Adipocyte (in vitro differentiated cells): ENCODE measurements at regions not wholly inside any gene's neighbourhood (a gene's known extent, or its start where the extent isn't known, plus 50 kb on each side); places are given as distances from the start of the nearest gene placed in this dataset.
A peak's percentile ranks its signal among the peaks of the same experiment; 100 is the strongest.

ENCODE experiments used
- DNase-seq: peaks from one replicate; pipeline ENCODE4 v3.0.0-alpha.2; 2015; ENCODE audit warnings: low read depth
- H3K27me3 ChIP-seq: replicated peaks from 2 replicates; pipeline ENCODE4 v1.7.0; 2013; ENCODE audit warnings: mild to moderate bottlenecking, low read length, moderate library complexity; ENCODE audit not compliant: control insufficient read depth, insufficient read depth
- H3K36me3 ChIP-seq: 2 replicates; pipeline ENCODE4 v1.7.0; 2013; ENCODE audit warnings: low read length, mild to moderate bottlenecking, moderate library complexity; ENCODE audit not compliant: control insufficient read depth, insufficient read depth, severe bottlenecking
- H3K4me1 ChIP-seq: 2 replicates; pipeline ENCODE4 v1.7.0; 2013; ENCODE audit warnings: mild to moderate bottlenecking, low read length, moderate library complexity; ENCODE audit not compliant: control insufficient read depth, insufficient read depth
- H3K4me3 ChIP-seq: 2 replicates; pipeline ENCODE4 v1.7.0; 2013; ENCODE audit warnings: mild to moderate bottlenecking, low read length, moderate library complexity
- H3K9ac ChIP-seq: 2 replicates; pipeline ENCODE4 v1.7.0; 2013; ENCODE audit warnings: mild to moderate bottlenecking, low read length, moderate library complexity
- H3K9me3 ChIP-seq: 2 replicates; pipeline ENCODE4 v1.7.0; 2013; ENCODE audit warnings: mild to moderate bottlenecking, low read length, moderate library complexity; ENCODE audit not compliant: control insufficient read depth

DNA sequence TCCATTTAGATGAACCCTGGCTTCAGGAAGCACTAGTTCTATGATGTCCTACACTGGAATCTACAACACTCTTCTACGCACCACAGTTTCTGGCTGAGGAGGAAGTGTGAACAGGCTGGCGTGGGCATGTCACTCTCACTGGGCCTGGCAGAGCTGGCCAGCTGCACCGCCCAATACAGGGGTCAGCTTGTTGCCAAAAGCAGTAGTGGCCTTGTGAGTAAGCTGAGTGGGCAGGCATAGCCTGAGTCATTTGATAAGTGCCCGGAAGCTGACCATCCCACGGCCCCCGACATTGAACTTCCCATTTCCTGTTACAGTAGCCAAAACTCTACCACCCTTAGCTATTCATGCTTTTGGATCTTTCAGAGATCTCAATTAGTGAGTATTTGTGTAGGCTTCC, 240.9 kb upstream of the SERP2 start:
- no peaks in the 10 kb centered on the region for H3K27me3 ChIP-seq
- peaks cover 10% of the 10 kb centered on the region for H3K4me1 ChIP-seq
- H3K36me3 ChIP-seq: no peaks in the 10 kb centered on the region
- DNase-seq: peak; percentile 32
- H3K9ac ChIP-seq: no peak overlapping the region
- no peak overlapping the region for H3K4me3 ChIP-seq
- no peaks in the 10 kb centered on the region for H3K9me3 ChIP-seq

DNA sequence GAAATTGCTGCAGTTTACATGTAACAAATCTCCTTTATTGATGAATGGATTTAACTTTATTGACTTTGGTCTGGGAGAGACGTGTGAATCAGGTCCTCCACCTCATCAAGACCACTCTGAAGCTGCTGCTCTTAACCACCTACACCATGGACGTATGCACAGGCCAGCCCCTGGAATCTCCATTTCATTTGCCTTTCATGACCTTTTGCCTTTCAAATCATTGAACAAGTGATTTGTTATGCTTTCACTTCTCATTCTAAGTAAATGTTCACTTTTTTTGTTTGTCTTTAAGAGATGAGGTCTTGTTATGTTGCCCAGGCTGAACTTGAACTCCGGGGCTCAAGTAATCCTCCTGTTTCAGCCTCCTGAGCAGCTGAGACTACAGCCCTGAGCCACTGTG, 240.0 kb upstream of the SERP2 start:
- H3K9ac ChIP-seq: no peak overlapping the region
- H3K4me1 ChIP-seq: peaks cover 7% of the 10 kb centered on the region
- no peaks in the 10 kb centered on the region for H3K9me3 ChIP-seq
- H3K36me3 ChIP-seq: no peaks in the 10 kb centered on the region
- no peaks in the 10 kb centered on the region for H3K27me3 ChIP-seq
- H3K4me3 ChIP-seq: no peak overlapping the region
- no peak for DNase-seq

DNA sequence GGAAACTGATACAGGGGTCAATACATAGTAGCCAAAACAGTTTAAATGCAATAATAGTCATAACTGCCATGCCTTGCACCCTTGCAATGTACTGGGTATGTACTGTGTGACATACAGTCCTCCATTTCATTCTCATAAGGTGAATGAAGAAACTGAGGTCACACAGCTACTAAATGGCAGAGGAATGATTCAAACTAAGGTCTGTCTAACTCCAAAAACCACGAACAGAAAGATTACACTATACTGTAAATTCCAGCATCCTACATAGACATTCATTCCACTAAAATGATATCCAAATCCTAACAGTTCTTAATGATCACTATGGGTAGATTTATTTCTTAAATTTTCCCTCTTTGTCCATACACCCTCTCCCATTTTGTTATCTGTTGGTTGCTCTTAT, 238.1 kb upstream of the SERP2 start:
- no peak for DNase-seq
- no peak overlapping the region for H3K4me3 ChIP-seq

DNA sequence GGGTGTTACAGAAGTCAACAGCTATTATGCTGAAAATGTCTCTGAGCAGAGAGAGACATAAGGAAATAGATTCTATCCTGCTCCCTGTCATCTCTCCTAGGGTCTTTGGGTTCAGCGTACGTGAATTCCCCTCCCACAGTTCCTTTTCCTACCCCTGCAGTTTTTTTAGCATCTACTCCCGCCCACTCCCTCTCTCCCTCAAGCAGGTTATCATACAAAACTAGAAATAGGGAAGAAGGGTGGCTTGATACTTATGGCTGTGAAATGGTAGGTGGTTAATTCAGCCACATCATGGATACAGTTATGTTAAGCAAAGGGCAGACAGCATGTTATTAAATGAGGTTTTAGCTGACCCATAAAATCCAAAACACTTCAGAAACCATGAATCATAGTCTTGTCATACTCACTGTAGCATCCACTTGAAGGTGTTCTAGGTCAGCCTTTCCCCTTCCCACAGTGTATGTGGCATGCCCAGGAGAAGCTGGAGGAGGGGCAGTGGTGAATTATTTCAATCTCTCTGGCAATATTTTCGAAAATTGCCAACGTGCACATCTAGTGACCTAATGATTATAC, 236.8 kb upstream of the SERP2 start:
- no peaks in the 10 kb centered on the region for H3K36me3 ChIP-seq
- DNase-seq: no peak
- H3K4me1 ChIP-seq: peaks cover 12% of the 10 kb centered on the region
- no peak overlapping the region for H3K4me3 ChIP-seq
- H3K27me3 ChIP-seq: no peaks in the 10 kb centered on the region
- H3K9ac ChIP-seq: no peak overlapping the region
- no peaks in the 10 kb centered on the region for H3K9me3 ChIP-seq

More for the DNA sequence above, 238.1 kb upstream of the SERP2 start:
- H3K36me3 ChIP-seq: no peaks in the 10 kb centered on the region
- H3K27me3 ChIP-seq: no peaks in the 10 kb centered on the region
- no peaks in the 10 kb centered on the region for H3K9me3 ChIP-seq
- peaks cover 6% of the 10 kb centered on the region for H3K4me1 ChIP-seq
- no peak overlapping the region for H3K9ac ChIP-seq

DNA sequence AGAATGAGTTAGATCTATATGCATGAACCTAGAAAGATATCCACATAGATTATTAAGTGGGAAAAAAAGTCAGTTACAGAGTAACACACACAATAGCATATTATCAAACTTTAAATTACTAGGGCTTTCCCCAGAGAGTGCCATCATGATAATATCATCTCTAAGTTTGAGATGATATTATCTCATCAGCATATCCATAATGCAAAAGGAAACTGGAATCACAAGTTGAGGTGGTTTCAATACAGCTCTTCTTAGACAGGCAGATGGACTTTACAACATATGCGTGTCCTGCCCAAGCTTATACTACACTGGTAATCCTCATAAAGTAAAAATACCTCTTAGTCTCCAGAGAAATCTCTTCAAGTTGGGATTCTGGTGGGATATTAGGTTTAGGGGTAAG, 236.2 kb upstream of the SERP2 start:
- Histone ChIP-seq H3K9me3 (no peaks in the 10 kb centered on the region), H3K4me1 (peaks cover 14% of the 10 kb centered on the region), H3K4me3 (no peak overlapping the region), H3K27me3 (no peaks in the 10 kb centered on the region), H3K36me3 (no peaks in the 10 kb centered on the region), H3K9ac (no peak overlapping the region)
- no peak for DNase-seq

DNA sequence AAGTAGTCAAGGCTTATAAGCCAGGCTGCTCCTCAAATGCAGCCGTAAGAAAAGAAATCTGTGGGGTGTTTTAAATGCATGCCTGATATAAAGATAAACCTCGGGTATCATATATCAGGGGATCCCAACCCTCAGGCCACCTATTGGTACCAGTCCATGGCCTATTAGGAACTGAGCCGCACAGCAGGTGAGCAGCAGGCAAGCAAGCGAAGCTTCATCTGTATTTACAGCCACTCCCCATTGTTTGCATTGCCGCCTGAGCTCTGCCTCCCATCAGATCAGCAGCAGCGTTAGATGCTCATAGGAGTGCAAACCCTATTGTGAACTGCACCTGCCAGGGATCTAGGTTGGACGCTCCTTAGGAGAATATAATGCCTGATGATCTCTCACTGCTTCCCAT, 233.5 kb upstream of the SERP2 start:
- DNase-seq: no peak
- Histone ChIP-seq H3K27me3 (no peaks in the 10 kb centered on the region), H3K4me3 (no peak overlapping the region), H3K9me3 (no peaks in the 10 kb centered on the region), H3K4me1 (peaks cover 13% of the 10 kb centered on the region), H3K9ac (no peak overlapping the region), H3K36me3 (no peaks in the 10 kb centered on the region)

DNA sequence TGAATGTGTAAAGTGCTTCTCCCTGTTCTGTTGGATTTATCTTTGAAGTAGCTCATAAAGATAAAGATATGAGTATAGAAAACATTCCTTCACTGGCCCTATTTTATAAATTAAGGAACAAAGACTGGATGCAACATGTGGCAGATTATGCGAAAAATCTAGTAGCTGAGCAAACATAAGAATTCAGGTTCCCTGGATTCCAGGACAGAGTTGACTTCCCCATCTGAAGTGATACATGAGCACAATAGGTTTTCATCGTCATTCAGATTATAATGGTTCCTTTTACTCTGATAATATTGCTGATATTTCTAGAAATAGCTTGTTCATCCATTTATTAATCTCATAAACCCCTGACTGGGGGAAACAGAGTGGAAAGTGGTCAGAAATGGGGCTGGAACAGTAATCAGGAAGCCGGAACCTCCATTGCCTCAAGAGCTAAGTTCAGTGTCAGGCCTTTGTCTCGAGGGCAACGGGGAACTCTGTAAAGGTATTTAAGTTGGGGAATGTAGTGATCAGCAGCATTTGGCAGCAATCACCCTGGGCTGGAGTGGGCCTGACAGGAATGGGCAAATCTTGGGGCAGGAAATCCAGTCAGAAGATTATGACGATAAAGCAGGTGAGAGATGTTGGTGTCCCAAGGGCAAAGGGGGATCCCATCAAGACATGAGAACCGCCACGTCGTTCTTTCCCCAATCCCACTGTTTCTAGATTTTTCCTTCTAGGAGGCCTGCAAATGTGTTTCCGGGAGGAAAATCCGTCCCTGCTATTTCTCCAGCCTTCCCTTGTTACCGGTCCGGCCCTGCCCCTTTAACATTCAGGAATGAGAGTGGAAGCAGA, 232.5 kb upstream of the SERP2 start:
- Histone ChIP-seq H3K9me3 (no peaks in the 10 kb centered on the region), H3K4me3 (peak overlapping the region; percentile 79), H3K36me3 (no peaks in the 10 kb centered on the region), H3K27me3 (no peaks in the 10 kb centered on the region), H3K4me1 (peaks cover 13% of the 10 kb centered on the region), H3K9ac (peak overlapping the region; percentile 91)
- DNase-seq: peak; percentile 21

DNA sequence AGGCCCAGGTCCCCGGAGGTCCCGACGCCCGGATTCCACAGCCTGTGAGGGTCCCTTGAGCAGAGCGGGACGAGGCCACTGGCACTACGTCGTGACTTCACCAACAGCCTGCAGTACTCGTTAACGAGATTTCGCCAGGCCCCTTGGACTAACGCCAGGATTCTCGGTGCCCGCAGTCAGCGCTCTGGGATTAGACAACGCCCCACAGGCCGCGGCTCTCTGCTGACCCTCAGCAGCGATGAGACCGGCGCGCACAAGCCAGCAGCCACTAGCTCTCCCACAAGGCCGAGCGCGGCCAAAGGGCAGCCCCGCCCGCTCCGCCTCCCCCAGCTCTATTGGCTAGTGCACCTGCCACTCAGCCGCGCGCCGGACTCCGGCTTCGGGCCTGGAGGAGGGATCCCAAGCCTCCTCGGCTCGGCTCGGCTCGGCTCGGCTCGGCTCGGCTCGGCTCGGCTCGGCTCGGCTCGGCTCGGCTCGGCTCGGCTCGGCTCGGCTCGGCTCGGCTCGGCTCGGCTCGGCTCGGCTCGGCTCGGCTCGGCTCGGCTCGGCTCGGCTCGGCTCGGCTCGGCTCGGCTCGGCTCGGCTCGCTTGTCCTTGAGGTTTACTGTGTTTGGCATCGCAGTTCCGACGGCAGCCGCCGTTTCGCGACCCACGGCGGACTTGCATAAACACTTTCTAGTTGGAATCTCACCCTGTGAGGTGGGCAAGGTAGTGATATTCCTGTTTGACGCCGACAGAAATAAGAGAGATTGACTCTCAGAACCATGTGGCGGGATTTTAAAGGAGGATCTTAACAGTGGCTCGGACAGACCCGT, 231.7 kb upstream of the SERP2 start:
- H3K27me3 ChIP-seq: no peaks in the 10 kb centered on the region
- peaks cover 13% of the 10 kb centered on the region for H3K4me1 ChIP-seq
- H3K9ac ChIP-seq: peak overlapping the region; percentile 96
- no peaks in the 10 kb centered on the region for H3K36me3 ChIP-seq
- peak; percentile 98 for DNase-seq
- peak overlapping the region; percentile 85 for H3K4me3 ChIP-seq
- no peaks in the 10 kb centered on the region for H3K9me3 ChIP-seq

DNA sequence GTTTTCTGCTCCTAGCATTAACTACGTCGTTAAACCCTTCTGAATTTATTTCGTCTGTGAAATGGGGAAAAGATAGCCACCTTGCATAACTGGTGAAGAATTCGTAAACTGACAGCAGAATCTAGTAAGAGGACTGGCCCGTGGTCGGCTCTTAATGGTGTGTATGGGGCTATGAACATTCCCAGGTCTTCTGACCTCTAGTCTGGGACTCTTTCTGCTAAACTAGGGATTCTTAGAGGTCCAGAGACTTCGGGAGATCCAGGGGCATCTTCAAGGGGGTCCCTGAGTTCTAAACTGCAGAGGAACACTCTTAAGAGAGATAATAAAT, 231.1 kb upstream of the SERP2 start:
- no peak for DNase-seq
- peak overlapping the region; percentile 85 for H3K4me3 ChIP-seq

DNA sequence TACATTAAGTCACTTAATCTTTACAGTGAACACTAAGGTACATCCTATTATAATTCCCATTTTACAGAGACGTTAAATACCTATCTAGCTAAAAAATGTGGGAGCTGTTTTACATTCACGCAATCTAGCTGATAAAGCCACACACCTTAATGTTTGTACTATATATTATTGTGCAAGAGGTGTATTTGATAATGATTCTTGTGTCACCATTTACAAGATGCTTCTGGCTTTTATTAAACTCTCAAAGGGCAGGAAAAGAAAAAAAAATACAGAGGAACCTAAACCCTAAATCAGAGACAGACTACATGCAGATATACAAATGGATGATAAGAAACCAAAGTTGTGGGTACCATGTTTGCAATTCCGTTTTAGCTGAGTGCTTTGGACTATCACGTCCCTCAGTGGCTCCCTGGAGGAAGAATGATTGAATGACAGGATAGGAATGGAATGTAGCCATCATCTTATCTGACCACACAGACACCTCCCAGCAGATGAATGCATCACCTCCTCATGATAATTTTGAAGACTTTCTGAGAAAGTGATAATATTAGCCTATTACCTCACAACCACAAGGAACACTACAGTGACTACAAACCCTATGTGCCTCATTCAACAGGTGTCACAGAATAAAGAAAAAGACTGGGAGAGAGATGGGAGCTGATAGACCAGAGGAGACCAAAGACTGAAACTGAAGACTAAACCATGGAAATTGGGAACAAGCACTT, 230.5 kb upstream of the SERP2 start:
- no peaks in the 10 kb centered on the region for H3K36me3 ChIP-seq
- peak overlapping the region; percentile 85 for H3K4me3 ChIP-seq
- H3K9ac ChIP-seq: peak overlapping the region; percentile 96
- no peaks in the 10 kb centered on the region for H3K27me3 ChIP-seq
- no peak for DNase-seq
- H3K4me1 ChIP-seq: peaks cover 13% of the 10 kb centered on the region
- H3K9me3 ChIP-seq: no peaks in the 10 kb centered on the region

More for the DNA sequence above, 231.1 kb upstream of the SERP2 start:
- Histone ChIP-seq H3K9me3 (no peaks in the 10 kb centered on the region), H3K4me1 (peaks cover 13% of the 10 kb centered on the region), H3K27me3 (no peaks in the 10 kb centered on the region), H3K9ac (peak overlapping the region; percentile 96), H3K36me3 (no peaks in the 10 kb centered on the region)

DNA sequence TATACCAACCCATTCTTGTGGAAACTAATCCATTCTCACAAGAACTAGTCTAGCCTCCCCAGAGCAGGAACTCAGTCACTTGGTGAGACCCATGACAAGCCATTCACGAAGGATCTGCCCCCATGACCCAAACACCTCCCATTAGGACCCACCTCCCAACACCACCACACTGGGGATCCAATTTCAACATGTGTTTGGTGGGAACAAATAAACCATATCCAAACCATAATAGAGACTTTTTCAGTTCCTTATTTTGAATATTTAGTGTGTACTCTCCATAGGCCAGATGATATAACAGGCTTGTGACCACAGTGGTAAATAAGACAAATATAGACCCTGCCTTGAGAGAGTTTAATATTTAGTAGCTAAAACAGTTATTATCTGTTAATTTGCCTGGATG, 227.5 kb upstream of the SERP2 start:
- no peak for DNase-seq
- H3K4me3 ChIP-seq: no peak overlapping the region
- H3K4me1 ChIP-seq: peaks cover 19% of the 10 kb centered on the region
- H3K36me3 ChIP-seq: no peaks in the 10 kb centered on the region
- H3K9me3 ChIP-seq: no peaks in the 10 kb centered on the region
- no peaks in the 10 kb centered on the region for H3K27me3 ChIP-seq
- H3K9ac ChIP-seq: no peak overlapping the region
